Skin of body (tissue), 1 donor: ENCODE measurements at regions not wholly inside any gene's neighbourhood (a gene's known extent, or its start where the extent isn't known, plus 50 kb on each side); places are given as distances from the start of the nearest gene placed in this dataset.
"Not testable (repeated sequence)": the region's sequence is repeated elsewhere in the genome, so short reads cannot be mapped to it uniquely, and the experiment has no call there.

Experiments
- DNase-seq: peaks from one replicate; lab custom pipeline; 2025; lab: John Stamatoyannopoulos, UW

- DNase-seq: no peak
Observed at GRCh38 chr4:60605646-60606354, 594.3 kb upstream of the ADGRL3 start.

DNA sequence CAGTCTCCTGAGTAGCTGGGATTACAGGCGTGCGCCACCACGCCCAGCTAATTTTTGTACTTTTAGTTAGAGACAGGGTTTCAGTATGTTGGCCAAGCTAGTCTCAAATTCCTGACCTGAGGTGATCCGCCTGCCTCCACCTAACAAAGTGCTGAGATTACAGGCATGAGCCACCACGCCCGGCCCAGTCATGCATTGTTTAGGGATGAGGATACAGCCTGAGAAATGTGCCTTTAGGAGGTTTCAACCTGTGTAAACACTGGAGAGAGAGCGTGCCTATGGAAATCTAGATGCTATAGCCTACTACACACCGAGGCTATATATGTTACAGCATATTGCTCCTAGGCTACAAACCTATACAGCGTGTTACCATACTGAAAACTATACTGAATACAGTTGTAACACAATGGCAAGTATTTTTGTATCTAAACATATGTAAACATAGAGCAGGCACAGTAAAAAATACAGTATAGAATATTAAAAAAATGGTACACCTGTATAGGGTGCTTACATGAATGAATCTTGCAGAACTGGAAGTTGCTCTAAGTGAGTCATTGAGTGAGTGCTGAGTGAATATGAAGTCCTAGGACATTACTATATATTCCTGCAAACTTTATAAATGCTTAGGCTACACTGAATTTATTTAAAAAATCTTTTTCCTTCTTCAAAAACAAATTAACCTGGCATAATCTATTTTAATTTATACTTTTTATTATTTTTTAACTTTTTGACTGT lies 588.2 kb upstream of the ADGRL3 start:
- DNase-seq: no peak

GRCh38 chr4:60617731-60618130 lies 582.4 kb upstream of the ADGRL3 start:
- DNase-seq: no peak

DNA sequence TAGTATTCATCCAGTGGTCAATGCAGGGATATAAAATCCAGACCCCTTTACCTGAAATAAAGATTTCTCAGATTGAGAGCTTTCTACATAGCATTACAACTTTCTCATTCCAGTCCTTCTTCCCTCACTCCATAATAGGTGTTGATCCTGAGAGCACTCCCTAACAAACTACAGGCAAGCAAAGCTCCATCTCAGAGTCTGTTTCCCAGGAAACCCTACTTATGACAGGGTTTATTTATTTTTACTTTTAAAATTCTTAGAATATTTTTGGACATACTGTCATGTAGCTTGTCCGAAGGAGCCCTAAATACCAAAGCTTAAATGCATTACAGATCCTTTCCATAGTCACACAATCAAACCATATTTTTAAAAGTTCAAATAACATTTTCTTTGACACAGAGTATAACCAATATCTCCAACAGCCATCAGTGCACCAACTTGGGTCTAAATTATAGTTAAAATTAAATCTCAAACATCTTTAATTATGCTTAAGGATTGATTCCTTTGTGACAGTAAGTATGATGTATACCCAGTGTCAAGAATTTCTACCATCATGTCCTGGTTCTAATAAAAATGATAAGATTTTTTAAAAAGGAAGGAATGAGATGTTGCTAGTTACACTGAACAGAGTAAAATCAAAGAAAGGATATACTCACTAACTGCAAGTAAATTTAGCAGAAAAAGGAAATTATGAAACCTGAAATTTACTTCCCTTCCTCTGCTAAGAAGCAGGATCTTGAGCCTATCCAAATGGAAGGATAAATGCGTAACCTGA lies 580.4 kb upstream of the ADGRL3 start:
- DNase-seq: no peak

DNA sequence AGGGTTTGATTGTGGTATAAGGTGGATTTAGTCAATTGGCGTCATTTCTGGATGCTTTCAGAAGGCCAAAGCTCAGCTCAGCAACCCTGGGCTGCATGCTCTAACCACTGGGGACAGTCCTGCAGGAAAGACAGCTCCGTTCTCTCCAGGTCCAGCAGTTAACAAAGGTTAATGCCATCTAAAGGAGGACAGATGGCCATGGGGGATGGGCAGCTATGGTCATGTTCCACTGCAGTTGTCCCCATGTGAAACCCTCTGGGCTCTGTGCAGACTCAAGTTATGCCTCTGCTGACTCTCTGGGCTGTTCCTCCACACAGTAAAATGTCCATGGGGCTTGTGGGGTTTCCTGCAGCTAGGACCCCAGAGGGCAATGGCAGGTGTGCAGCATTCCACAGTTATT lies 562.1 kb upstream of the ADGRL3 start:
- no peak for DNase-seq

DNA sequence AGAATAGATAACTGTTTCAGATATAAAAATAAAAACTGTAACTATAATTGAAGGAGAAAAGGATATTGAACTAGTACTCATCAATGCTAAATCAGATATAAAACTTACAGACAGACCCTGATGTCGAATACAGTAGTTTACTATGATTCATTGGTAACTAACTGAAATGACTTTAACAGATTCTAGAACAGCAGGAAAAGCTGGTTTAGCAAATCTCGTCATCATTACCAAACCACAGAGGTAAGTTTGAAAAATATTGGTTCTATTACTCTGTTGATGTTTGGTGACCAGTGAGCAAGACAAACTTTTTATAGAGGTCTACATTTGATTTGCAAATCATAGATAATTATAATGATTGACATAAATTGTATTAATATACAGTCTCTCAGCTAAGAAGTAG lies 551.4 kb upstream of the ADGRL3 start:
- no peak for DNase-seq

DNA sequence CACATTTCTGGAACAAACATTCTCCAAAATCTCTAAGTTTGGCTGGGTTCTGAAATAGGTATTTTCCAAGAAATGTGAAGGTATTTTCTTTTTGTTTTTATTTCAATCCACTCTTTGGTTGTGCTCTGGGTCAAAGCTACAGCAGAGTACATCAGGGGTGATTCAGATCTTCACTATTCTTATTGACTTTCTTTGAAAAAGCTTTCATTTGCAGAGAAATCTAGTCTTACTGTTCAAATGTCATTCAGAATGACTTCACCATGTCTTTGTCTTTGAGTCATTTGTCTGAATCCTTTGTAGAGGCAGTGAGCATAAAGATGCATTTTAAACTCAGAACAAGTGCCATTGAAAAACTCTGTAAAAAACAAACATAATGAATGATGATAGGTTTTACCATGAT lies 547.2 kb upstream of the ADGRL3 start:
- no peak for DNase-seq

DNA sequence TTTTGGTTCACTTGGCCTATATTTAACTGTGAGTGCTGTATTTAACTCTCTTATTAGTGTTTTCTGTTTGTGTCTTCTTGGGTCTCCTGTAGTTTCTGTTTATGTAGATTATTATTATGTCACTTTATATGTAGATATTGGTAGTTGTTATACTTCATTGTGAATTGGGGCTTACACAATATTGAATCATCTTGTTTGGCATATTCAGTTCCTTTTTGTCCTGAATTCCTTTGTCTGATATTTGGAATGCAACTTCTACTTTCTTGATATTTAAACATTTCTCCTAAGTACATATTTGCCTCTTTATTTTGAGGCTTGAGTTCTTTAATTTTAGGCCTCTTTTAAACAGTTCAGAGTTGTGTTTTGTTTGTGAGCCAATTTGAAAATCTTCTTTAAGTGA lies 544.8 kb upstream of the ADGRL3 start:
- no peak for DNase-seq

GRCh38 chr4:60656171-60656570 lies 544.0 kb upstream of the ADGRL3 start:
- DNase-seq: no peak

GRCh38 chr4:60657041-60657440 lies 543.1 kb upstream of the ADGRL3 start:
- no peak for DNase-seq

- DNase-seq: no peak
Observed at GRCh38 chr4:60657807-60658206, 542.3 kb upstream of the ADGRL3 start.

DNA sequence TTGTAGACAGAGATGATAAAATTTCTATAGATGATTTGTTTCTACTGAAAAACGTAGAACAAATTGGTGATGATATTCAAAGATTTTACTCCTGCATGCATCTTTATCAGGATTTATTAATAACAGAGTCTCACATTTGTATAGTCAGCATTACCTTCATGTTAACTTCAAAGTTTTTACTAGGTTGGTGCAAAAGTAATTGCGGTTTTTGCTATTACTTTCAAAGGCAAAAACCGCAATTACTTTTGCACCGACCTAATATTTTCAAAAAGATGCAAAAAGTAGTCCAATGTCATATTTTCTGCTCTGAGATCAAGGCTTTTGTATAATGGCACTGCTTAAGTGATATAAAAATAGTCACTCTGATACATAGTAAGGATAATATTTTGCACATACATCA lies 536.4 kb upstream of the ADGRL3 start:
- DNase-seq: no peak

DNA sequence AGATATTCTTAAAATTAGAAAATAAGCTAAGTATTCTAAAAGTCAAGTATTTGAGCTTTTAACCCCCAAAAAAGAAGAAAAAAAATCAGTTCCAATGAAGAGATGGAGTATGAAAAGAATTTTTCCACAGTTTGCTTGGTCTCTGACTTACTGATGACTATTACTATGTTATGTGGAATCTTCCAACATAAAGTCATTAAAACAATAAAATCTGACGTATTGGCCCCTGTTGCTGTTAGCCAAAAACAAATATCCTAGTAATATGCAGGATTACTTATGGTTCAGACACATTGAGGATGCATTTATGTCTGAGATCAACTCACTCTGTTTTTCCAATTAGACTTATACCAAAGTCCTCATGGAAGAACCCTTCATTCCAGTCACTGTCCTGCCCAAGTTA lies 517.2 kb upstream of the ADGRL3 start:
- no peak for DNase-seq

- DNase-seq: no peak
Observed at GRCh38 chr4:60683357-60683756, 516.8 kb upstream of the ADGRL3 start.

GRCh38 chr4:60683973-60684372 lies 516.2 kb upstream of the ADGRL3 start:
- peak; percentile 29 for DNase-seq

DNA sequence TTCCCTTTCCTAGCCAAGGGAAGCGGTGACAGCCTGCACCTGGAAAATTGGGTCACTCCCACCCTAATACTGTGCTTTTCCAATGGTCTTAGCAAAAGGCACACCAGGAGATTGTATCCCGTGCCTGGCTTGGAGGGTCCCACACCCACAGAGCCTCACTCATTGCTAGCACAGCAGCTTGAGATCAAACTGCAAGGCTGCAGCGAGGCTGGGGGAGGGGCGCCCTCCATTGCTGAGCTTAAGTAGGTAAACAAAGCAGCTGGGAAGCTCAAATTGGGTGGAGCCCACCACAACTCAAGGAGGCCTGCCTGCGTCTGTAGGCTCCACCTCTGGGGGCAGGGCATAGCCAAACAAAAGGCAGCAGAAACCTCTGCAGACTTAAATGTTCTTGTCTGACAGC lies 504.1 kb upstream of the ADGRL3 start:
- not testable (repeated sequence) for DNase-seq

- DNase-seq: no peak
Observed at GRCh38 chr4:60709061-60709460, 491.1 kb upstream of the ADGRL3 start.

DNA sequence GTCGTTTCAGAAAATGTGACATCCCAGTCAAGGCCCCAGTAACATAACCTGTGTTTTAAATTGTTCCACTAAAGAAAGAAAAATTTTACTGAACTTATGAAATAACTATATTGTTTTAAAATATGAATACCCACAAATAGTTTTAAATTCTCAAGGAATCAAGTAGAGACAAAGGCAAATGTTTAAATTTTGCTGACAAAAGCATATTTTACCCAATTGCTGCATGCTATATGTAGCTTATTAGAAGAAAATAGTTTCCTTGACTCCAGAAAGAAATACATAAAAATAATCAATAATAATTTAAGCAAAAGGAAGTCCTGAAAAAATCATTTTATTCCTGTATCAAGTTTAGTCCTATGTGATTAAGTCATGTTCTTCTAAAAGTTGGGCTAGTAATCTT lies 481.3 kb upstream of the ADGRL3 start:
- DNase-seq: no peak

GRCh38 chr4:60721685-60722084 lies 478.4 kb upstream of the ADGRL3 start:
- no peak for DNase-seq

- no peak for DNase-seq
Observed at GRCh38 chr4:60723796-60724195, 476.3 kb upstream of the ADGRL3 start.

GRCh38 chr4:60724623-60725022 lies 475.5 kb upstream of the ADGRL3 start:
- no peak for DNase-seq

GRCh38 chr4:60726779-60727178 lies 473.3 kb upstream of the ADGRL3 start:
- no peak for DNase-seq

GRCh38 chr4:60729194-60729593 lies 470.9 kb upstream of the ADGRL3 start:
- no peak for DNase-seq
